H9 (cell line): ENCODE measurements at regions not wholly inside any gene's neighbourhood (a gene's known extent, or its start where the extent isn't known, plus 50 kb on each side); places are given as distances from the start of the nearest gene placed in this dataset.
"Not testable (repeated sequence)": the region's sequence is repeated elsewhere in the genome, so short reads cannot be mapped to it uniquely, and the experiment has no call there.

Experiments used
- DNase-seq: peaks from one replicate; pipeline ENCODE4 v3.0.0-alpha.2; 2017
- H2AFZ ChIP-seq: one replicate; pipeline ENCODE4 v1.6.1; 2013; ENCODE audit warnings: mild to moderate bottlenecking, low read length, control low read depth, moderate library complexity
- H2AK5ac ChIP-seq: 2 replicates; pipeline ENCODE4 v1.6.1; 2013; ENCODE audit warnings: low read length, control low read depth, mixed read lengths; ENCODE audit not compliant: insufficient read length
- H2BK120ac ChIP-seq: one replicate; pipeline ENCODE4 v1.6.1; 2013; ENCODE audit warnings: low read depth, mild to moderate bottlenecking, low read length, control low read depth, inconsistent platforms; ENCODE audit not compliant: poor library complexity, severe bottlenecking
- H2BK12ac ChIP-seq: 2 replicates; pipeline ENCODE4 v1.6.1; 2013; ENCODE audit warnings: low read length, control low read depth, mixed read lengths, low read depth; ENCODE audit not compliant: insufficient read length
- H2BK15ac ChIP-seq: 2 replicates; pipeline ENCODE4 v1.6.1; 2013; ENCODE audit warnings: low read depth, low read length, control low read depth
- H2BK20ac ChIP-seq: one replicate; pipeline ENCODE4 v1.6.1; 2013; ENCODE audit warnings: low read depth, mild to moderate bottlenecking, low read length, control low read depth, inconsistent platforms; ENCODE audit not compliant: poor library complexity, severe bottlenecking
- H2BK5ac ChIP-seq: 2 replicates; pipeline ENCODE4 v1.6.1; 2013; ENCODE audit warnings: low read length, control low read depth, mixed read lengths; ENCODE audit not compliant: insufficient read length
- H3K14ac ChIP-seq: 2 replicates; pipeline ENCODE4 v1.6.1; 2013; ENCODE audit warnings: low read length, control low read depth; ENCODE audit not compliant: insufficient read depth
- H3K18ac ChIP-seq: 2 replicates; pipeline ENCODE4 v1.6.1; 2013; ENCODE audit warnings: low read depth, mild to moderate bottlenecking, mixed read lengths, low read length, control low read depth; ENCODE audit not compliant: insufficient read length
- H3K23ac ChIP-seq: 2 replicates; pipeline ENCODE4 v1.6.1; 2013; ENCODE audit warnings: low read length, control low read depth, mixed read lengths, low read depth; ENCODE audit not compliant: insufficient read length
- H3K23me2 ChIP-seq: 2 replicates; pipeline ENCODE4 v1.6.1; 2013; ENCODE audit warnings: low read depth, mild to moderate bottlenecking, mixed read lengths, low read length, control low read depth; ENCODE audit not compliant: insufficient read length, poor library complexity, severe bottlenecking
- H3K27ac ChIP-seq: 2 replicates; pipeline ENCODE4 v1.5.1; 2013; ENCODE audit warnings: low read length, control low read depth, mixed read lengths, low read depth; ENCODE audit not compliant: insufficient read length
- H3K27me3 ChIP-seq: 2 replicates; pipeline ENCODE4 v1.6.1; 2013; ENCODE audit warnings: low read length, control low read depth, inconsistent platforms; ENCODE audit not compliant: insufficient read depth
- H3K4ac ChIP-seq: 2 replicates; pipeline ENCODE4 v1.6.1; 2013; ENCODE audit warnings: low read depth, mild to moderate bottlenecking, control low read depth, inconsistent platforms, low read length, moderate library complexity
- H3K4me1 ChIP-seq: 2 replicates; pipeline ENCODE4 v1.6.1; 2013; ENCODE audit warnings: low read length, control low read depth, inconsistent platforms; ENCODE audit not compliant: insufficient read depth
- H3K4me2 ChIP-seq: 2 replicates; pipeline ENCODE4 v1.6.1; 2013; ENCODE audit warnings: low read length, control low read depth, mixed read lengths; ENCODE audit not compliant: insufficient read length, insufficient read depth
- H3K56ac ChIP-seq: 2 replicates; pipeline ENCODE4 v1.6.1; 2013; ENCODE audit warnings: low read depth, mild to moderate bottlenecking, mixed read lengths, low read length, control low read depth; ENCODE audit not compliant: insufficient read length
- H3K79me1 ChIP-seq: 2 replicates; pipeline ENCODE4 v1.6.1; 2013; ENCODE audit warnings: low read depth, mild to moderate bottlenecking, moderate library complexity, low read length, control low read depth, inconsistent platforms; ENCODE audit not compliant: insufficient read depth, poor library complexity, severe bottlenecking
- H3K79me2 ChIP-seq: 2 replicates; pipeline ENCODE4 v1.6.1; 2013; ENCODE audit warnings: low read length, control low read depth, inconsistent platforms; ENCODE audit not compliant: insufficient read depth
- H3K9ac ChIP-seq: 2 replicates; pipeline ENCODE4 v1.6.1; 2013; ENCODE audit warnings: low read length, control low read depth, mixed read lengths; ENCODE audit not compliant: insufficient read length; ENCODE audit errors: extremely low read depth
- H3K9me3 ChIP-seq: one replicate; pipeline ENCODE4 v1.6.1; 2013; ENCODE audit warnings: low read depth, low read length, inconsistent platforms; ENCODE audit not compliant: control insufficient read depth
- H3T11ph ChIP-seq: one replicate; pipeline ENCODE4 v1.6.1; 2013; ENCODE audit warnings: mild to moderate bottlenecking, low read length, control low read depth, inconsistent platforms
- H4K20me1 ChIP-seq: one replicate; pipeline ENCODE4 v1.6.1; 2013; ENCODE audit not compliant: control insufficient read depth, insufficient read length, insufficient read depth
- H4K5ac ChIP-seq: 2 replicates; pipeline ENCODE4 v1.6.1; 2013; ENCODE audit warnings: low read depth, mild to moderate bottlenecking, mixed read lengths, low read length, control low read depth; ENCODE audit not compliant: insufficient read length
- H4K8ac ChIP-seq: replicated peaks from 2 replicates; pipeline ENCODE4 v1.6.1; 2013; ENCODE audit warnings: low read length, control low read depth, mixed read lengths, low read depth; ENCODE audit not compliant: insufficient read length
- H4K91ac ChIP-seq: 2 replicates; pipeline ENCODE4 v1.6.1; 2013; ENCODE audit warnings: low read depth, mild to moderate bottlenecking, moderate library complexity, mixed read lengths, low read length, control low read depth; ENCODE audit not compliant: insufficient read length
- H3K27ac Mint-ChIP-seq, 3 experiments: 2 replicates in 2 of 3; 3 replicates in 1 of 3; pipeline ENCODE4 v1.8.0; 2020 to 2021; ENCODE audit warnings: mixed read lengths in 3 of 3, mild to moderate bottlenecking in 1 of 3, moderate library complexity in 1 of 3
- H3K27me3 Mint-ChIP-seq: 2 replicates; pipeline ENCODE4 v1.8.0; 2021; ENCODE audit warnings: low read depth, mild to moderate bottlenecking, moderate library complexity, mixed read lengths
- H3K36me3 Mint-ChIP-seq, 3 experiments: 2 replicates in 2 of 3; 3 replicates in 1 of 3; pipeline ENCODE4 v1.8.0; 2020 to 2021; ENCODE audit warnings: low read depth in 3 of 3, mixed read lengths in 3 of 3; ENCODE audit not compliant: insufficient read depth in 1 of 3
- H3K4me1 Mint-ChIP-seq, 2 experiments: 2 replicates each; pipeline ENCODE4 v1.8.0; 2020; ENCODE audit warnings: mixed read lengths in 2 of 2
- H3K4me3 Mint-ChIP-seq, 2 experiments: 2 replicates in 1 of 2; 3 replicates in 1 of 2; pipeline ENCODE4 v1.8.0; 2020 to 2021; ENCODE audit warnings: mild to moderate bottlenecking in 2 of 2, mixed read lengths in 2 of 2, moderate library complexity in 1 of 2
- H3K9me3 Mint-ChIP-seq, 2 experiments: 2 replicates in 1 of 2; 3 replicates in 1 of 2; pipeline ENCODE4 v1.8.0; 2020; ENCODE audit warnings: mild to moderate bottlenecking in 2 of 2, mixed read lengths in 2 of 2, moderate library complexity in 1 of 2
- WGBS: extraction: QIAGEN DNeasy Blood & Tissue Kit; methylation state at CpG from one replicate; pipeline ENCODE4 v1.1.7; 2013; ENCODE audit warnings: missing lambda C conversion rate, low lambda C conversion rate, mixed read lengths; ENCODE audit not compliant: insufficient read length; ENCODE audit errors: extremely low coverage; 5-methylcytosine and 5-hydroxymethylcytosine counted together
- TF ChIP-seq, protein P1 (sequence below): fragments of 200-600 bp; sonication (generic); conservative IDR thresholded peaks from 3 replicates; pipeline ENCODE4 v1.8.0; 2021; ENCODE audit warnings: antibody characterized with exemption, mild to moderate bottlenecking

GRCh38 chr5:53792338-53792737 is 231.9 kb downstream of the NDUFS4 start:
- H4K8ac ChIP-seq, result no peak overlapping the region
- no peaks in the 10 kb centered on the region for H3K27me3 Mint-ChIP-seq
- no CpG with 5 or more reads among the region's 2 CpGs for WGBS

DNA sequence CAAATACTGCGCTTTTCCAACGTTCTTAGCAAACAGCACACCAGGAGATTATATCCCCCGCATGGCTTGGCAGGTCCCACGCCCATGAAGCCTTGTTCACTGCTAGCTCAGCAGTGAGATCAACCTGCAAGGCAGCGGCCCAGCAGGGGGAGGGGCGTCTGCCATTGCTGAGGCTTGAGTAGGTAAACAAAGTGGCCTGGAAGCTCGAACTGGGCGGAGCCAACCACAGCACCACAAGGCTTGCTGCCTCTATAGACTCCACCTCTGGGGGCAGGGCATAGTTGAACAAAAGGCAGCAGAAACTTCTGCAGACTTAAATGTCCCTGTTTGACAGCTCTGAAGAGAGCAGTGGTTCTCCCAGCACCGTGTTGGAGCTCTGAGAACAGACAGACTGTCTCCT is 239.2 kb downstream of the NDUFS4 start:
- H3K4me2 ChIP-seq, H2BK15ac ChIP-seq, H4K8ac ChIP-seq, H4K20me1 ChIP-seq, H3K79me2 ChIP-seq, H4K91ac ChIP-seq, H3K4me1 Mint-ChIP-seq, H3K9me3 ChIP-seq, H3K27ac ChIP-seq, DNase-seq, H3K9ac ChIP-seq, H2AK5ac ChIP-seq, H3K27me3 Mint-ChIP-seq, H4K5ac ChIP-seq, H3T11ph ChIP-seq, H3K23ac ChIP-seq, H3K56ac ChIP-seq, H2BK20ac ChIP-seq, H3K14ac ChIP-seq, H3K4me1 ChIP-seq, H3K4me3 Mint-ChIP-seq, H2AFZ ChIP-seq, H2BK12ac ChIP-seq, H2BK120ac ChIP-seq, H3K4ac ChIP-seq, H3K18ac ChIP-seq, H2BK5ac ChIP-seq, H3K79me1 ChIP-seq, H3K27me3 ChIP-seq, H3K27ac Mint-ChIP-seq, H3K23me2 ChIP-seq: not testable (repeated sequence)
- Mint-ChIP-seq H3K36me3 (peaks cover 20 to 57% (median 34%) of the 10 kb centered on the region in 3 experiments), H3K9me3 (peaks cover 50 to 55% of the 10 kb centered on the region in 2 experiments)
- WGBS, result no CpG with 5 or more reads among the region's 9 CpGs

More at GRCh38 chr5:53792338-53792737, 231.9 kb downstream of the NDUFS4 start:
- no peak overlapping the region for H3K56ac ChIP-seq
- H2AK5ac ChIP-seq, result no peak overlapping the region
- no peak overlapping the region for H3K4ac ChIP-seq
- H3K79me1 ChIP-seq, result no peaks in the 10 kb centered on the region
- TF ChIP-seq, protein P1, sequence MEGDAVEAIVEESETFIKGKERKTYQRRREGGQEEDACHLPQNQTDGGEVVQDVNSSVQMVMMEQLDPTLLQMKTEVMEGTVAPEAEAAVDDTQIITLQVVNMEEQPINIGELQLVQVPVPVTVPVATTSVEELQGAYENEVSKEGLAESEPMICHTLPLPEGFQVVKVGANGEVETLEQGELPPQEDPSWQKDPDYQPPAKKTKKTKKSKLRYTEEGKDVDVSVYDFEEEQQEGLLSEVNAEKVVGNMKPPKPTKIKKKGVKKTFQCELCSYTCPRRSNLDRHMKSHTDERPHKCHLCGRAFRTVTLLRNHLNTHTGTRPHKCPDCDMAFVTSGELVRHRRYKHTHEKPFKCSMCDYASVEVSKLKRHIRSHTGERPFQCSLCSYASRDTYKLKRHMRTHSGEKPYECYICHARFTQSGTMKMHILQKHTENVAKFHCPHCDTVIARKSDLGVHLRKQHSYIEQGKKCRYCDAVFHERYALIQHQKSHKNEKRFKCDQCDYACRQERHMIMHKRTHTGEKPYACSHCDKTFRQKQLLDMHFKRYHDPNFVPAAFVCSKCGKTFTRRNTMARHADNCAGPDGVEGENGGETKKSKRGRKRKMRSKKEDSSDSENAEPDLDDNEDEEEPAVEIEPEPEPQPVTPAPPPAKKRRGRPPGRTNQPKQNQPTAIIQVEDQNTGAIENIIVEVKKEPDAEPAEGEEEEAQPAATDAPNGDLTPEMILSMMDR, result no peak
- DNase-seq, result no peak
- Mint-ChIP-seq H3K4me3 (no peak overlapping the region), H3K9me3 (peaks cover 6 to 9% of the 10 kb centered on the region in 2 experiments; a peak in 4 of 5 replicates), H3K36me3 (peaks cover 0 to 8% (median 0%) of the 10 kb centered on the region in 3 experiments; a peak in 3 of 7 replicates), H3K4me1 (peaks cover 0 to under 1% of the 10 kb centered on the region in 2 experiments; a peak in 1 of 4 replicates), H3K27ac (no peak overlapping the region)
- no peak overlapping the region for H2BK15ac ChIP-seq
- no peak overlapping the region for H3T11ph ChIP-seq
- H3K4me1 ChIP-seq, result no peaks in the 10 kb centered on the region
- no peak overlapping the region for H2BK120ac ChIP-seq
- no peak overlapping the region for H2AFZ ChIP-seq
- H3K79me2 ChIP-seq, result no peaks in the 10 kb centered on the region
- no peak overlapping the region for H3K18ac ChIP-seq
- no peaks in the 10 kb centered on the region for H3K27me3 ChIP-seq
- no peak overlapping the region for H3K9ac ChIP-seq
- no peaks in the 10 kb centered on the region for H3K23me2 ChIP-seq
- H3K14ac ChIP-seq, result no peak overlapping the region
- no peak overlapping the region for H2BK12ac ChIP-seq
- no peak overlapping the region for H3K27ac ChIP-seq
- no peak overlapping the region for H2BK5ac ChIP-seq
- no peaks in the 10 kb centered on the region for H3K9me3 ChIP-seq
- H2BK20ac ChIP-seq, result no peak overlapping the region
- no peak overlapping the region for H4K5ac ChIP-seq
- no peak overlapping the region for H3K4me2 ChIP-seq
- no peak overlapping the region for H4K91ac ChIP-seq
- H4K20me1 ChIP-seq, result no peaks in the 10 kb centered on the region
- H3K23ac ChIP-seq, result no peak overlapping the region
